Large intestine (tissue), 3 donors: ENCODE measurements at regions not wholly inside any gene's neighbourhood (a gene's known extent, or its start where the extent isn't known, plus 50 kb on each side); places are given as distances from the start of the nearest gene placed in this dataset.

ENCODE experiments used
- DNase-seq, 2 donors: peaks; one replicate each; pipeline versions ENCODE4 v3.0.0 to v3.0.0-alpha.2; 2013
- H3K27ac ChIP-seq: one replicate; pipeline ENCODE4 v1.5.1; 2013; ENCODE audit warnings: low read length
- H3K27me3 ChIP-seq: 2 replicates; pipeline ENCODE4 v1.6.1; 2013; ENCODE audit warnings: low read length; ENCODE audit not compliant: control insufficient read depth, insufficient read depth
- H3K36me3 ChIP-seq: 2 replicates; pipeline ENCODE4 v1.6.1; 2013; ENCODE audit warnings: low read length; ENCODE audit not compliant: control insufficient read depth, insufficient read depth
- H3K4me1 ChIP-seq: one replicate; pipeline ENCODE4 v1.6.1; 2013; ENCODE audit warnings: low read length; ENCODE audit not compliant: control insufficient read depth, insufficient read depth
- H3K4me3 ChIP-seq: one replicate; pipeline ENCODE4 v1.5.1; 2013; ENCODE audit warnings: low read length
- H3K9me3 ChIP-seq: one replicate; pipeline ENCODE4 v1.6.1; 2013; ENCODE audit warnings: mild to moderate bottlenecking, low read depth, low read length, moderate library complexity; ENCODE audit not compliant: control insufficient read depth
- WGBS: methylation state at CpG from one replicate; pipeline ENCODE4 v1.1.5; 2013; ENCODE audit warnings: low lambda C conversion rate; ENCODE audit not compliant: insufficient coverage; 5-methylcytosine and 5-hydroxymethylcytosine counted together

- no peaks in the 10 kb centered on the region for H3K4me1 ChIP-seq
- no peaks in the 10 kb centered on the region for H3K36me3 ChIP-seq
- DNase-seq, result no peak
- H3K27ac ChIP-seq, result no peak overlapping the region
- H3K27me3 ChIP-seq, result no peaks in the 10 kb centered on the region
- no peak overlapping the region for H3K4me3 ChIP-seq
- no peaks in the 10 kb centered on the region for H3K9me3 ChIP-seq
Measured at GRCh38 chr10:61356354-61356753, 96.8 kb downstream of the TMEM26 start.

DNA sequence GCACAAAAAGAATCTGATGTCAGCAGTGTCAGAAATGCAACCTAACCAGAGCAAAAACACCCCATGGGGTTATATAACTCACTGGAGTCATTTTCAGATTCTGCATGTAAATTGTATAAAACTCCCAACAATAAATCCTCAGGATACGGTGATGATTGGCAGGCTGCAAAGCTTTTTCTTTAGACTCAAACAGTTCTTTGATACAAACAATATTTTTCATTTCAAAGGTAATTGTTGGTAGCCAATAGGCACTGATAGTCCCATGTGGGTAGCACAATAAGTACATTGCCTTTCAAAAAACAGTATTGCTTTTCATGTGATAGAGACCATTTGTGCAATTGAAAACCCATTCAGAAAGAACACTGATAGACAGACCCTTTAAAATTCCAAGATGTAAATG lies 98.0 kb downstream of the TMEM26 start:
- H3K27me3 ChIP-seq, result no peaks in the 10 kb centered on the region
- H3K27ac ChIP-seq, result no peak overlapping the region
- DNase-seq, result no peak
- H3K4me3 ChIP-seq, result no peak overlapping the region
- H3K36me3 ChIP-seq, result no peaks in the 10 kb centered on the region
- no peaks in the 10 kb centered on the region for H3K4me1 ChIP-seq
- no CpG with 5 or more reads among the region's 1 CpG for WGBS
- no peaks in the 10 kb centered on the region for H3K9me3 ChIP-seq

DNA sequence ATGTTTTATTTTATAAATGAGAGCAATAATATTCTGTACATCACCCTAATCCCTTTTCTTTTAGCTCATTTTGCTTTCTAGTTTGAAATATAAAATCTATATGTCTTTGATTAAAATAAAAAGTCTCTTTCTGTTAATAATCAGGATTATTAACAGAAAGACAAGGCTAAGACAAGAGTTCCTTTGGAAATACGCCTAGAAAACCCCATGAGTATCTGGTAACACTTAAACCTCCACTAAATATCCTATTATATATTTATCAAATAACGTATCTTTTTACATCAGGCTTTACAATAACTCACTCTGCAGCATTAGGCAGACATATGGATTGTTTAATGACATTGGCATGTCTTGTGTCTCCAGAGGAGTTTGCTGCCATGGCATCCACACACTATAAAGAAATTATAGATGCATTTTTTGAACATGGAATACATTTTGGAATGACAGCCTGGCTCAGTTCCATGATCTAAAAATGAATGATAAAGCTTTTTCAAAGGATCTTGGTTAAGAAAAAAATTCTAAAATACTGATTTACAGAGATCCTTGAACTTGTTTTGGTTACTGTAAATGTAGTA lies 98.7 kb downstream of the TMEM26 start:
- Histone ChIP-seq H3K4me3 (no peak overlapping the region), H3K4me1 (no peaks in the 10 kb centered on the region), H3K9me3 (no peaks in the 10 kb centered on the region), H3K27ac (no peak overlapping the region), H3K27me3 (no peaks in the 10 kb centered on the region), H3K36me3 (no peaks in the 10 kb centered on the region)
- no peak for DNase-seq
- WGBS, result no CpG with 5 or more reads among the region's 2 CpGs

- WGBS, result 70% methylated on average over 1 of the region's 1 CpG
- DNase-seq, result no peak
- Histone ChIP-seq H3K36me3 (no peaks in the 10 kb centered on the region), H3K9me3 (no peaks in the 10 kb centered on the region), H3K4me3 (no peak overlapping the region), H3K4me1 (no peaks in the 10 kb centered on the region), H3K27ac (no peak overlapping the region), H3K27me3 (no peaks in the 10 kb centered on the region)
Measured at GRCh38 chr10:61350794-61351193, 102.4 kb downstream of the TMEM26 start.

GRCh38 chr10:61350068-61350467 lies 103.1 kb downstream of the TMEM26 start:
- no CpG with 5 or more reads among the region's 1 CpG for WGBS
- Histone ChIP-seq H3K9me3 (no peaks in the 10 kb centered on the region), H3K4me3 (no peak overlapping the region), H3K27ac (no peak overlapping the region), H3K4me1 (no peaks in the 10 kb centered on the region), H3K27me3 (no peaks in the 10 kb centered on the region), H3K36me3 (no peaks in the 10 kb centered on the region)
- DNase-seq, result no peak

DNA sequence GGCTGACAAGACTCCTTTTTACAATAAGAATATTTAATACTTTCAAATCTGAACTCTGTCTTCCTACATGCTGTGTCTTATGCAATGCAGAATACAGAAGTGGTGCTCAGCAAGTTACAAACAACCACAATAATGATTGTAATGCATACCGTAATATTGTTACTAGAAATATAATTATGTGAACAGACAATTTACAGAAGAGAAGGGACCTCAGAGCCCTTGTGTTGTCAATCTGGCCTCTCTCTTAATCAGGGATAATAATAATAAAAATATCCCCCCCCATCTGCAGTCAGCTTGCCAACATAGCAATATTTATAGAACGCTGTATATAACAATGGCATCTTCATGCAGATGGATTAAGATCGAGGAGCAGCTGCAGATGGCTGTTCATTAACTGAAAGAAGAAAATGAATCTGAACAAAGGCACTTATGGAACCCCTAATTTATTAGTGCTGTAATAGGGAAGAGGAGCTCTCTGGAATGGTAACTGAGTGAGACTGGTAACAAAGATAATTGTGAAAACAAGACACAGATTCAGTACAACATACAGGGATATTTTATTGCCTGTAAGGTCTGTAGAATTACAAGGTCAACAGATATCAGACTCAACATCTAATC lies 106.3 kb downstream of the TMEM26 start:
- no peaks in the 10 kb centered on the region for H3K36me3 ChIP-seq
- no peaks in the 10 kb centered on the region for H3K4me1 ChIP-seq
- H3K9me3 ChIP-seq, result no peaks in the 10 kb centered on the region
- DNase-seq, result no peak
- no CpG with 5 or more reads among the region's 3 CpGs for WGBS
- no peak overlapping the region for H3K27ac ChIP-seq
- H3K4me3 ChIP-seq, result no peak overlapping the region
- no peaks in the 10 kb centered on the region for H3K27me3 ChIP-seq

DNA sequence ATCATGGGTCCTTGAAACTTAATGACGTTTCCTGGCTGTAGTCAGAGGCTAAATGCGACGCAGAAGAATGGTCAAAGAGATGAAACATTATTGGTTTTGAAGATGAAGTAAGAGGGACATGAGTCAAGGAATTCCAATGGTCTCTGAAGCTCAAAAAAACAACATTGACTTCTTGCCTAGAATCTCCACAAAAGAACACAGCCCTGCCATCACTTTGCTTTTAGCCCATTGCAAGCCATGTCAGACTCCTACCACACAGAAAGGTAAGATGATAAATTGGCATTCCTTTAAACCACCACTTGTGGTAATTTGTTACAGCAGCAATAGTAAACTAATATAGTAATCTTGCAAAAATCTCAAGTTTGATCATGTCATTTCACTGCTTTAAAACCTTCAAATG lies 109.4 kb downstream of the TMEM26 start:
- DNase-seq, result no peak
- Histone ChIP-seq H3K27ac (no peak overlapping the region), H3K27me3 (no peaks in the 10 kb centered on the region), H3K4me1 (no peaks in the 10 kb centered on the region), H3K4me3 (no peak overlapping the region), H3K36me3 (no peaks in the 10 kb centered on the region), H3K9me3 (no peaks in the 10 kb centered on the region)
- 94% methylated on average over 3 of the region's 3 CpGs for WGBS

DNA sequence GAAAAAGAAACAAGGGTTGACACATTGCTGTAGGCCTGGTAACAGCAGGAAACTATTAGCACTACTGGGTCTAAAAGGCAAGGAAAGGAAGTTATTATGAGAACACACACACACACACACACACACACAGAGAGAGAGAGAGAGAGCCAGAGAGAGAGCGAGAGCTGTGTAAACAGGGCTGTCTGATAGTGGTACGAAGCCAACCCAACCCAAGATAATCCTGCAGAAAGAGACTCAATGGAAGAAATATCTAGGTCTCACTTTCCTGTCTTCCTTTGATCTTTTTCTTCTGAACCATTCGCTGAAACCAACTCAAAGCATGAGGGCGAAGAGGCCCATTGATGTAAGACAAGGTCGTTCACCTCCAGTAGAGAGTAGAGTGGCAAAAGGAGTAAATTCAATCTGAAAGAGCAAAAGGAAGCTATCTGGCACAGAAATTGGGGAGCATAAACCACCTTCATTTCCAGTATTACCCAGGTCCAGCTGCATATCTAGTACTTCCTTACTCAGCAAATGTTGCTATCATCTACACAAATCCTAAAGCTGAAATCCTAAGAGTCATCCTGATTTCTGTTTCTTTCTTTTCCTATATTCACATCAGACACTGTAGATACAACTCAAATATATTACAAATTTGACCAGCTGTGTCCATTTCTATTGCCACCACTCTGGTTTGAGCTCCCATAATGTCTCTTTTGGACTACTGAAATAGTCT lies 110.2 kb downstream of the TMEM26 start:
- WGBS, result 32% methylated on average over 2 of the region's 5 CpGs
- DNase-seq, result peak in 1 of 2 donors; percentile 31
- H3K4me3 ChIP-seq, result no peak overlapping the region
- no peaks in the 10 kb centered on the region for H3K27me3 ChIP-seq
- no peaks in the 10 kb centered on the region for H3K36me3 ChIP-seq
- no peaks in the 10 kb centered on the region for H3K9me3 ChIP-seq
- H3K27ac ChIP-seq, result no peak overlapping the region
- H3K4me1 ChIP-seq, result no peaks in the 10 kb centered on the region

GRCh38 chr10:61341008-61341407 lies 112.2 kb downstream of the TMEM26 start:
- H3K27me3 ChIP-seq, result no peaks in the 10 kb centered on the region
- no peaks in the 10 kb centered on the region for H3K9me3 ChIP-seq
- H3K36me3 ChIP-seq, result no peaks in the 10 kb centered on the region
- H3K27ac ChIP-seq, result no peak overlapping the region
- no peak overlapping the region for H3K4me3 ChIP-seq
- H3K4me1 ChIP-seq, result no peaks in the 10 kb centered on the region
- DNase-seq, result no peak

- WGBS, result 100% methylated on average over 1 of the region's 1 CpG
- Histone ChIP-seq H3K4me1 (no peaks in the 10 kb centered on the region), H3K4me3 (no peak overlapping the region), H3K9me3 (no peaks in the 10 kb centered on the region), H3K36me3 (no peaks in the 10 kb centered on the region), H3K27me3 (no peaks in the 10 kb centered on the region), H3K27ac (no peak overlapping the region)
- no peak for DNase-seq
Measured at GRCh38 chr10:61338146-61338545, 115.0 kb downstream of the TMEM26 start.

GRCh38 chr10:61337741-61338140 lies 115.4 kb downstream of the TMEM26 start:
- Histone ChIP-seq H3K27ac (no peak overlapping the region), H3K9me3 (no peaks in the 10 kb centered on the region)

More at GRCh38 chr10:61337741-61338140, 115.4 kb downstream of the TMEM26 start:
- no peaks in the 10 kb centered on the region for H3K4me1 ChIP-seq
- H3K27me3 ChIP-seq, result no peaks in the 10 kb centered on the region
- H3K36me3 ChIP-seq, result no peaks in the 10 kb centered on the region
- 94% methylated on average over 3 of the region's 3 CpGs for WGBS
- no peak for DNase-seq
- no peak overlapping the region for H3K4me3 ChIP-seq
